ENCODE measurements at regions not wholly inside any gene's neighbourhood (a gene's known extent, or its start where the extent isn't known, plus 50 kb on each side); places are given as distances from the start of the nearest gene placed in this dataset.

GRCh38 chr18:6553234-6553900 is 138.7 kb upstream of the L3MBTL4 start:
- H3K4me3 ChIP-seq (ENCODE audit: low read depth, low read length), result no peak overlapping the region
- H3K36me3 ChIP-seq, result no peaks in the 10 kb centered on the region
- H3K27ac ChIP-seq, result no peak overlapping the region
- no peak for TF ChIP-seq CTCF (IDR thresholded peaks at IDR 0.05; ENCODE audit: low read depth, low read length)
- H3K27me3 ChIP-seq (ENCODE audit: insufficient read depth, low read depth, severe bottlenecking), result no peaks in the 10 kb centered on the region
- no peak for DNase-seq
- H3K9me3 ChIP-seq (ENCODE audit: severe bottlenecking), result no peaks in the 10 kb centered on the region

- no peak for DNase-seq
- Histone ChIP-seq H3K36me3 (no peaks in the 10 kb centered on the region), H3K27ac (no peak overlapping the region), H3K27me3 (ENCODE audit: insufficient read depth, low read depth, severe bottlenecking) (no peaks in the 10 kb centered on the region), H3K4me3 (ENCODE audit: low read depth, low read length) (no peak overlapping the region), H3K9me3 (ENCODE audit: severe bottlenecking) (no peaks in the 10 kb centered on the region)
- TF ChIP-seq CTCF (IDR thresholded peaks at IDR 0.05; ENCODE audit: low read depth, low read length), result no peak
These were observed 142.5 kb upstream of the L3MBTL4 start for GRCh38 chr18:6557057-6557769.

GRCh38 chr18:6557770-6558248 is 143.1 kb upstream of the L3MBTL4 start:
- H3K36me3 ChIP-seq, result no peaks in the 10 kb centered on the region
- no peak for DNase-seq
- H3K27ac ChIP-seq, result no peak overlapping the region
- no peak for TF ChIP-seq CTCF (IDR thresholded peaks at IDR 0.05; ENCODE audit: low read depth, low read length)
- no peaks in the 10 kb centered on the region for H3K9me3 ChIP-seq (ENCODE audit: severe bottlenecking)
- H3K27me3 ChIP-seq (ENCODE audit: insufficient read depth, low read depth, severe bottlenecking), result no peaks in the 10 kb centered on the region
- no peak overlapping the region for H3K4me3 ChIP-seq (ENCODE audit: low read depth, low read length)

GRCh38 chr18:6558446-6559156 is 143.9 kb upstream of the L3MBTL4 start:
- no peak for TF ChIP-seq CTCF (IDR thresholded peaks at IDR 0.05; ENCODE audit: low read depth, low read length)
- no peaks in the 10 kb centered on the region for H3K9me3 ChIP-seq (ENCODE audit: severe bottlenecking)
- H3K27me3 ChIP-seq (ENCODE audit: insufficient read depth, low read depth, severe bottlenecking), result no peaks in the 10 kb centered on the region
- H3K36me3 ChIP-seq, result no peaks in the 10 kb centered on the region
- DNase-seq, result no peak
- H3K4me3 ChIP-seq (ENCODE audit: low read depth, low read length), result no peak overlapping the region
- H3K27ac ChIP-seq, result no peak overlapping the region

- Histone ChIP-seq H3K4me3 (ENCODE audit: low read depth, low read length) (no peak overlapping the region), H3K9me3 (ENCODE audit: severe bottlenecking) (no peaks in the 10 kb centered on the region), H3K36me3 (no peaks in the 10 kb centered on the region), H3K27ac (no peak overlapping the region), H3K27me3 (ENCODE audit: insufficient read depth, low read depth, severe bottlenecking) (no peaks in the 10 kb centered on the region)
- DNase-seq, result no peak
- TF ChIP-seq CTCF (IDR thresholded peaks at IDR 0.05; ENCODE audit: low read depth, low read length), result no peak
These were observed 144.6 kb upstream of the L3MBTL4 start for GRCh38 chr18:6559296-6559695.
